ENCODE measurements at regions not wholly inside any gene's neighbourhood (a gene's known extent, or its start where the extent isn't known, plus 50 kb on each side); places are given as distances from the start of the nearest gene placed in this dataset.
A peak's percentile ranks its signal among the peaks of the same experiment; 100 is the strongest.

DNA sequence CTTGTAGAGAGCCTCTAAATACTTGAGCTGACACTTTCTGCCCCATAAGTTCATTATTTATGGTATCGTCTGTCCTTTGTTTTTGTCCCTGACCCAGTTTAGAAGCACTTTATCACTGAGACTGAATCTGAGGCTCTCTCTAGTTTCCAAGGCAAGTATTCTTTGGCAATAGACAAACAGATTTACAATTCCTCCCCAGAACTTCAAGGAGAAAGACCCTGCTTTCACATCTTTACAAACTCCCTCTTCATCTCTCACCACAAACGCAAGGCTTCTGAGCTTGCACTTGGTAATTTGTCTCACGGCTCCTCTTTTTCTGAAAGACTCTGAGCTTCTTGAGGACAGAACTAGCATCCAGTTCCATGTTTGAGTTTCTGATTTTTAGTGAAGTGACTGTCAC lies 49.8 kb upstream of the PARP11 start:
- TF ChIP-seq, protein P1, sequence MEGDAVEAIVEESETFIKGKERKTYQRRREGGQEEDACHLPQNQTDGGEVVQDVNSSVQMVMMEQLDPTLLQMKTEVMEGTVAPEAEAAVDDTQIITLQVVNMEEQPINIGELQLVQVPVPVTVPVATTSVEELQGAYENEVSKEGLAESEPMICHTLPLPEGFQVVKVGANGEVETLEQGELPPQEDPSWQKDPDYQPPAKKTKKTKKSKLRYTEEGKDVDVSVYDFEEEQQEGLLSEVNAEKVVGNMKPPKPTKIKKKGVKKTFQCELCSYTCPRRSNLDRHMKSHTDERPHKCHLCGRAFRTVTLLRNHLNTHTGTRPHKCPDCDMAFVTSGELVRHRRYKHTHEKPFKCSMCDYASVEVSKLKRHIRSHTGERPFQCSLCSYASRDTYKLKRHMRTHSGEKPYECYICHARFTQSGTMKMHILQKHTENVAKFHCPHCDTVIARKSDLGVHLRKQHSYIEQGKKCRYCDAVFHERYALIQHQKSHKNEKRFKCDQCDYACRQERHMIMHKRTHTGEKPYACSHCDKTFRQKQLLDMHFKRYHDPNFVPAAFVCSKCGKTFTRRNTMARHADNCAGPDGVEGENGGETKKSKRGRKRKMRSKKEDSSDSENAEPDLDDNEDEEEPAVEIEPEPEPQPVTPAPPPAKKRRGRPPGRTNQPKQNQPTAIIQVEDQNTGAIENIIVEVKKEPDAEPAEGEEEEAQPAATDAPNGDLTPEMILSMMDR (IDR thresholded peaks at IDR 0.05; ENCODE audit: partially characterized antibody, unreplicated experiment): no peak
- peaks cover 2% of the 10 kb centered on the region for H3K27me3 Mint-ChIP-seq (ENCODE audit: unreplicated experiment)
- no peak overlapping the region for H3K4me3 Mint-ChIP-seq (ENCODE audit: unreplicated experiment)
- H3K4me1 Mint-ChIP-seq (ENCODE audit: low read depth, unreplicated experiment): peaks cover 19% of the 10 kb centered on the region
- peak overlapping the region; percentile 13 for H3K27ac Mint-ChIP-seq (ENCODE audit: unreplicated experiment)
- peaks cover 4% of the 10 kb centered on the region for H3K9me3 Mint-ChIP-seq (ENCODE audit: unreplicated experiment)
- peaks cover 9% of the 10 kb centered on the region for H3K36me3 Mint-ChIP-seq (ENCODE audit: unreplicated experiment)
- DNase-seq: no peak
